PC-9 (cell line): ENCODE measurements at regions not wholly inside any gene's neighbourhood (a gene's known extent, or its start where the extent isn't known, plus 50 kb on each side); places are given as distances from the start of the nearest gene placed in this dataset.

Experiments used
- BruUV-seq: library from RNA; stranded (reverse); fragments of 400-500 nt; replicated peaks from 2 replicates; lab custom pipeline; 2021; lab: Mats Ljungman, UMichigan
- CTCF ChIA-PET: fragments of 300-600 bp; sonication (Branson Sonifier 250); formaldehyde crosslinking; loops from one replicate; lab custom pipeline; 2022; ENCODE audit warnings: antibody characterized with exemption; lab: Charles Lee
- POLR2A ChIA-PET: fragments of 300-600 bp; sonication (Branson Sonifier 250); formaldehyde crosslinking; loops from one replicate; lab custom pipeline; 2022; ENCODE audit warnings: antibody characterized with exemption; ENCODE audit not compliant: unreplicated experiment; lab: Charles Lee
- DNase-seq, 2 experiments: peaks; one replicate each; pipeline versions ENCODE4 v3.0.0 to v3.0.0-alpha.2; 2015 to 2022; ENCODE audit warnings: mixed read lengths in 1 of 2
- H2AFZ ChIP-seq: fragments of 200-600 bp; sonication (generic); 2 replicates; pipeline ENCODE4 v1.8.1; 2017; ENCODE audit warnings: antibody characterized with exemption
- H3F3A ChIP-seq: fragments of 200-600 bp; sonication (generic); 2 replicates; pipeline ENCODE4 v1.8.1; 2017; ENCODE audit warnings: antibody characterized with exemption, mild to moderate bottlenecking, low read depth; ENCODE audit not compliant: insufficient read depth
- H3K27ac ChIP-seq: fragments of 200-600 bp; sonication (generic); 2 replicates; pipeline ENCODE4 v1.6.1; 2016; ENCODE audit warnings: mixed run types
- H3K27me3 ChIP-seq: fragments of 200-600 bp; sonication (generic); 2 replicates; pipeline ENCODE4 v1.6.1; 2016; ENCODE audit warnings: low read depth, mixed run types; ENCODE audit not compliant: insufficient read depth
- H3K36me3 ChIP-seq: fragments of 200-600 bp; sonication (generic); 2 replicates; pipeline ENCODE4 v1.6.1; 2016; ENCODE audit warnings: low read depth, mixed run types
- H3K4me1 ChIP-seq: fragments of 200-600 bp; sonication (generic); replicated peaks from 2 replicates; pipeline ENCODE4 v1.6.1; 2016; ENCODE audit warnings: mixed run types; ENCODE audit not compliant: insufficient read depth
- H3K4me2 ChIP-seq: fragments of 200-600 bp; sonication (generic); 2 replicates; pipeline ENCODE4 v1.6.1; 2017; ENCODE audit warnings: mixed run types
- H3K4me3 ChIP-seq: fragments of 200-600 bp; sonication (generic); 2 replicates; pipeline ENCODE4 v1.6.1; 2016; ENCODE audit warnings: mixed run types
- H3K79me2 ChIP-seq: fragments of 200-600 bp; sonication (generic); 2 replicates; pipeline ENCODE4 v1.6.1; 2017; ENCODE audit warnings: low read depth, mixed run types
- H3K9me2 ChIP-seq: fragments of 200-600 bp; sonication (generic); 2 replicates; pipeline ENCODE4 v1.8.1; 2017; ENCODE audit warnings: mild to moderate bottlenecking; ENCODE audit not compliant: insufficient read depth
- H3K9me3 ChIP-seq: fragments of 200-600 bp; sonication (generic); 2 replicates; pipeline ENCODE4 v1.8.1; 2016; ENCODE audit warnings: low read depth; ENCODE audit not compliant: insufficient read depth
- H4K20me1 ChIP-seq: fragments of 200-600 bp; sonication (generic); 2 replicates; pipeline ENCODE4 v1.8.1; 2017; ENCODE audit not compliant: insufficient read depth
- EZH2 ChIP-seq: fragments of 200-600 bp; sonication (generic); IDR thresholded peaks from 2 replicates; pipeline ENCODE4 v1.8.0; 2017; ENCODE audit warnings: antibody characterized with exemption, low read depth
- intact Hi-C: fragments of 100-400 bp; cut with micrococcal nuclease; formaldehyde crosslinking; loops from one replicate; pipeline ENCODE4 v1.10.0; 2022; ENCODE audit not compliant: unreplicated experiment
- TF ChIP-seq, protein P1 (sequence below): fragments of 200-600 bp; sonication (generic); conservative IDR thresholded peaks from 2 replicates; pipeline ENCODE4 v1.6.1; 2017; ENCODE audit warnings: mixed run types, antibody characterized with exemption, mild to moderate bottlenecking, moderate library complexity

- no TSS peak for BruUV-seq
- TF ChIP-seq, protein P1, sequence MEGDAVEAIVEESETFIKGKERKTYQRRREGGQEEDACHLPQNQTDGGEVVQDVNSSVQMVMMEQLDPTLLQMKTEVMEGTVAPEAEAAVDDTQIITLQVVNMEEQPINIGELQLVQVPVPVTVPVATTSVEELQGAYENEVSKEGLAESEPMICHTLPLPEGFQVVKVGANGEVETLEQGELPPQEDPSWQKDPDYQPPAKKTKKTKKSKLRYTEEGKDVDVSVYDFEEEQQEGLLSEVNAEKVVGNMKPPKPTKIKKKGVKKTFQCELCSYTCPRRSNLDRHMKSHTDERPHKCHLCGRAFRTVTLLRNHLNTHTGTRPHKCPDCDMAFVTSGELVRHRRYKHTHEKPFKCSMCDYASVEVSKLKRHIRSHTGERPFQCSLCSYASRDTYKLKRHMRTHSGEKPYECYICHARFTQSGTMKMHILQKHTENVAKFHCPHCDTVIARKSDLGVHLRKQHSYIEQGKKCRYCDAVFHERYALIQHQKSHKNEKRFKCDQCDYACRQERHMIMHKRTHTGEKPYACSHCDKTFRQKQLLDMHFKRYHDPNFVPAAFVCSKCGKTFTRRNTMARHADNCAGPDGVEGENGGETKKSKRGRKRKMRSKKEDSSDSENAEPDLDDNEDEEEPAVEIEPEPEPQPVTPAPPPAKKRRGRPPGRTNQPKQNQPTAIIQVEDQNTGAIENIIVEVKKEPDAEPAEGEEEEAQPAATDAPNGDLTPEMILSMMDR = no peak
- no peak for TF ChIP-seq EZH2
Observed at GRCh38 chrX:129176710-129177109, 346.6 kb downstream of the SMARCA1 start.

GRCh38 chrX:129161108-129161507 is 362.2 kb downstream of the SMARCA1 start:
- CTCF ChIA-PET = no interaction called here
- no TSS peak for BruUV-seq
- TF ChIP-seq, protein P1 = no peak; the same call in 1 of the 2 replicates
- no peak for TF ChIP-seq EZH2

More at GRCh38 chrX:129176710-129177109, 346.6 kb downstream of the SMARCA1 start:
- no peak overlapping the region for H2AFZ ChIP-seq
- no peaks in the 10 kb centered on the region for H3K9me3 ChIP-seq
- H3K4me2 ChIP-seq = no peak overlapping the region
- ChIA-PET POLR2A (no interaction called here), CTCF (no interaction called here)
- H3K4me1 ChIP-seq = no peaks in the 10 kb centered on the region
- H3K9me2 ChIP-seq = no peaks in the 10 kb centered on the region; the same call in 1 of the 2 replicates
- H3K27me3 ChIP-seq = no peaks in the 10 kb centered on the region
- H3K36me3 ChIP-seq = no peaks in the 10 kb centered on the region
- no peaks in the 10 kb centered on the region for H3F3A ChIP-seq
- no peaks in the 10 kb centered on the region for H4K20me1 ChIP-seq
- DNase-seq = no peak
- intact Hi-C loops = no loop called here
- H3K27ac ChIP-seq = no peak overlapping the region
- H3K79me2 ChIP-seq = no peaks in the 10 kb centered on the region
- no peak overlapping the region for H3K4me3 ChIP-seq

GRCh38 chrX:129158505-129158904 is 364.8 kb downstream of the SMARCA1 start:
- no peak overlapping the region for H2AFZ ChIP-seq
- no peak overlapping the region for H3K4me3 ChIP-seq
- H3K9me2 ChIP-seq = no peaks in the 10 kb centered on the region
- no peaks in the 10 kb centered on the region for H3K27me3 ChIP-seq
- H3K9me3 ChIP-seq = no peaks in the 10 kb centered on the region
- H4K20me1 ChIP-seq = no peaks in the 10 kb centered on the region
- DNase-seq = no peak
- no TSS peak for BruUV-seq
- no peaks in the 10 kb centered on the region for H3K4me1 ChIP-seq
- CTCF ChIA-PET = no interaction called here
- POLR2A ChIA-PET = no interaction called here
- no peaks in the 10 kb centered on the region for H3K79me2 ChIP-seq
- no peak overlapping the region for H3K4me2 ChIP-seq
- H3K36me3 ChIP-seq = no peaks in the 10 kb centered on the region
- H3F3A ChIP-seq = no peaks in the 10 kb centered on the region
- TF ChIP-seq EZH2 = no peak
- TF ChIP-seq, protein P1 = no peak; the same call in 1 of the 2 replicates
- no peak overlapping the region for H3K27ac ChIP-seq
- intact Hi-C loops = no loop called here

More at GRCh38 chrX:129161108-129161507, 362.2 kb downstream of the SMARCA1 start:
- Histone ChIP-seq H2AFZ (no peak overlapping the region), H3K4me2 (no peak overlapping the region), H3K79me2 (no peaks in the 10 kb centered on the region), H3K9me3 (no peaks in the 10 kb centered on the region), H3K4me3 (no peak overlapping the region), H3K27ac (no peak overlapping the region), H3K27me3 (no peaks in the 10 kb centered on the region), H3K4me1 (no peaks in the 10 kb centered on the region), H4K20me1 (no peaks in the 10 kb centered on the region), H3F3A (no peaks in the 10 kb centered on the region), H3K9me2 (no peaks in the 10 kb centered on the region), H3K36me3 (no peaks in the 10 kb centered on the region)
- POLR2A ChIA-PET = no interaction called here
- intact Hi-C loops = no loop called here
- DNase-seq = no peak
